Liver (tissue), 3 donors: ENCODE measurements at regions not wholly inside any gene's neighbourhood (a gene's known extent, or its start where the extent isn't known, plus 50 kb on each side); places are given as distances from the start of the nearest gene placed in this dataset.

Experiments used
- EGR1 ChIP-seq, 2 donors: IDR thresholded peaks; 2 replicates each; pipeline ENCODE4 v1.6.1; 2016 to 2018; ENCODE audit warnings: antibody characterized with exemption in 2 of 2, low read depth in 2 of 2
- FOXA1 ChIP-seq: IDR thresholded peaks from 2 replicates; pipeline ENCODE4 v1.6.1; 2016; ENCODE audit warnings: antibody characterized with exemption
- GABPA ChIP-seq, 2 donors: IDR thresholded peaks in 1 of 2; conservative IDR thresholded peaks in 1 of 2; 2 replicates each; pipeline ENCODE4 v1.6.1; 2016; ENCODE audit warnings: antibody characterized with exemption in 2 of 2, mild to moderate bottlenecking in 1 of 2, moderate library complexity in 1 of 2
- RAD21 ChIP-seq, 2 donors: IDR thresholded peaks; 2 replicates each; pipeline ENCODE4 v1.6.1; 2016; ENCODE audit warnings: antibody characterized with exemption in 2 of 2, mild to moderate bottlenecking in 2 of 2
- REST ChIP-seq: IDR thresholded peaks from 2 replicates; pipeline ENCODE4 v1.6.1; 2016; ENCODE audit warnings: antibody characterized with exemption, mild to moderate bottlenecking
- TAF1 ChIP-seq: conservative IDR thresholded peaks from 2 replicates; pipeline ENCODE4 v1.6.1; 2016; ENCODE audit warnings: antibody characterized with exemption, mild to moderate bottlenecking
- YY1 ChIP-seq: IDR thresholded peaks from 2 replicates; pipeline ENCODE4 v1.6.1; 2016; ENCODE audit warnings: antibody characterized with exemption, mild to moderate bottlenecking
- TF ChIP-seq, protein P1 (sequence below): IDR thresholded peaks from 2 replicates; pipeline ENCODE4 v1.6.1; 2016; ENCODE audit warnings: antibody characterized with exemption
- TF ChIP-seq, protein P2 (sequence below): fragments of 150-350 bp; IDR thresholded peaks from 2 replicates; pipeline ENCODE4 v1.5.1; 2017; ENCODE audit warnings: improper control_type of control experiment, low read depth, low read length; ENCODE audit not compliant: missing input control
- TF ChIP-seq, protein P3 (sequence below): IDR thresholded peaks from 2 replicates; pipeline ENCODE4 v1.6.1; 2016; ENCODE audit warnings: antibody characterized with exemption
- TF ChIP-seq, protein P4 (sequence below): IDR thresholded peaks from 2 replicates; pipeline ENCODE4 v1.6.1; 2016; ENCODE audit warnings: antibody characterized with exemption
- donor health status: healthy.
- donor health status: healthy.

- no peak for TF ChIP-seq TAF1
- TF ChIP-seq, protein P1, sequence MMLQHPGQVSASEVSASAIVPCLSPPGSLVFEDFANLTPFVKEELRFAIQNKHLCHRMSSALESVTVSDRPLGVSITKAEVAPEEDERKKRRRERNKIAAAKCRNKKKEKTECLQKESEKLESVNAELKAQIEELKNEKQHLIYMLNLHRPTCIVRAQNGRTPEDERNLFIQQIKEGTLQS, result no peak
- no peak for TF ChIP-seq EGR1 (IDR thresholded peaks at IDR 0.05; ENCODE audit: low read depth in 2 of 2)
- TF ChIP-seq, protein P2, sequence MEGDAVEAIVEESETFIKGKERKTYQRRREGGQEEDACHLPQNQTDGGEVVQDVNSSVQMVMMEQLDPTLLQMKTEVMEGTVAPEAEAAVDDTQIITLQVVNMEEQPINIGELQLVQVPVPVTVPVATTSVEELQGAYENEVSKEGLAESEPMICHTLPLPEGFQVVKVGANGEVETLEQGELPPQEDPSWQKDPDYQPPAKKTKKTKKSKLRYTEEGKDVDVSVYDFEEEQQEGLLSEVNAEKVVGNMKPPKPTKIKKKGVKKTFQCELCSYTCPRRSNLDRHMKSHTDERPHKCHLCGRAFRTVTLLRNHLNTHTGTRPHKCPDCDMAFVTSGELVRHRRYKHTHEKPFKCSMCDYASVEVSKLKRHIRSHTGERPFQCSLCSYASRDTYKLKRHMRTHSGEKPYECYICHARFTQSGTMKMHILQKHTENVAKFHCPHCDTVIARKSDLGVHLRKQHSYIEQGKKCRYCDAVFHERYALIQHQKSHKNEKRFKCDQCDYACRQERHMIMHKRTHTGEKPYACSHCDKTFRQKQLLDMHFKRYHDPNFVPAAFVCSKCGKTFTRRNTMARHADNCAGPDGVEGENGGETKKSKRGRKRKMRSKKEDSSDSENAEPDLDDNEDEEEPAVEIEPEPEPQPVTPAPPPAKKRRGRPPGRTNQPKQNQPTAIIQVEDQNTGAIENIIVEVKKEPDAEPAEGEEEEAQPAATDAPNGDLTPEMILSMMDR, result no peak
- no peak for TF ChIP-seq YY1
- TF ChIP-seq REST, result no peak
- TF ChIP-seq FOXA1, result no peak
- TF ChIP-seq RAD21 (IDR thresholded peaks at IDR 0.05), result no peak
- TF ChIP-seq, protein P3, sequence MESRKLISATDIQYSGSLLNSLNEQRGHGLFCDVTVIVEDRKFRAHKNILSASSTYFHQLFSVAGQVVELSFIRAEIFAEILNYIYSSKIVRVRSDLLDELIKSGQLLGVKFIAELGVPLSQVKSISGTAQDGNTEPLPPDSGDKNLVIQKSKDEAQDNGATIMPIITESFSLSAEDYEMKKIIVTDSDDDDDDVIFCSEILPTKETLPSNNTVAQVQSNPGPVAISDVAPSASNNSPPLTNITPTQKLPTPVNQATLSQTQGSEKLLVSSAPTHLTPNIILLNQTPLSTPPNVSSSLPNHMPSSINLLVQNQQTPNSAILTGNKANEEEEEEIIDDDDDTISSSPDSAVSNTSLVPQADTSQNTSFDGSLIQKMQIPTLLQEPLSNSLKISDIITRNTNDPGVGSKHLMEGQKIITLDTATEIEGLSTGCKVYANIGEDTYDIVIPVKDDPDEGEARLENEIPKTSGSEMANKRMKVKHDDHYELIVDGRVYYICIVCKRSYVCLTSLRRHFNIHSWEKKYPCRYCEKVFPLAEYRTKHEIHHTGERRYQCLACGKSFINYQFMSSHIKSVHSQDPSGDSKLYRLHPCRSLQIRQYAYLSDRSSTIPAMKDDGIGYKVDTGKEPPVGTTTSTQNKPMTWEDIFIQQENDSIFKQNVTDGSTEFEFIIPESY, result no peak
- no peak for TF ChIP-seq GABPA (IDR thresholded peaks at IDR 0.05 in 1 of 2, conservative IDR thresholded peaks at IDR 0.05 in 1 of 2)
- TF ChIP-seq, protein P4, sequence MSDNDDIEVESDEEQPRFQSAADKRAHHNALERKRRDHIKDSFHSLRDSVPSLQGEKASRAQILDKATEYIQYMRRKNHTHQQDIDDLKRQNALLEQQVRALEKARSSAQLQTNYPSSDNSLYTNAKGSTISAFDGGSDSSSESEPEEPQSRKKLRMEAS, result no peak
Observed at GRCh38 chrX:113001836-113002235, 161.2 kb upstream of the AMOT start.
